ENCODE measurements at regions not wholly inside any gene's neighbourhood (a gene's known extent, or its start where the extent isn't known, plus 50 kb on each side); places are given as distances from the start of the nearest gene placed in this dataset.
"Not testable (repeated sequence)": the region's sequence is repeated elsewhere in the genome, so short reads cannot be mapped to it uniquely, and the experiment has no call there.

GRCh38 chr16:16643828-16644227, 264.9 kb downstream of the NPIPA7 start:
- in situ Hi-C loops (cut with HindIII; ENCODE audit: low sequenced_read_pairs); H3K4me3 ChIP-seq (ENCODE audit: low read depth, low read length); DNase-seq (ENCODE audit: low read depth, low spot score): not testable (repeated sequence)

- in situ Hi-C loops (cut with HindIII; ENCODE audit: low sequenced_read_pairs); DNase-seq (ENCODE audit: low read depth, low spot score); H3K4me3 ChIP-seq (ENCODE audit: low read depth, low read length): not testable (repeated sequence)
Measured at GRCh38 chr16:16648002-16648401, 269.1 kb downstream of the NPIPA7 start.

GRCh38 chr16:16672180-16672812, 293.4 kb downstream of the NPIPA7 start:
- in situ Hi-C loops (cut with HindIII; ENCODE audit: low sequenced_read_pairs); H3K4me3 ChIP-seq (ENCODE audit: low read depth, low read length); DNase-seq (ENCODE audit: low read depth, low spot score): not testable (repeated sequence)

GRCh38 chr16:16674820-16675219, 295.9 kb downstream of the NPIPA7 start:
- DNase-seq (ENCODE audit: low read depth, low spot score); H3K4me3 ChIP-seq (ENCODE audit: low read depth, low read length); in situ Hi-C loops (cut with HindIII; ENCODE audit: low sequenced_read_pairs): not testable (repeated sequence)

GRCh38 chr16:16721849-16722248, 342.9 kb downstream of the NPIPA7 start:
- DNase-seq (ENCODE audit: low read depth, low spot score); in situ Hi-C loops (cut with HindIII; ENCODE audit: low sequenced_read_pairs); H3K4me3 ChIP-seq (ENCODE audit: low read depth, low read length): not testable (repeated sequence)

- DNase-seq (ENCODE audit: low read depth, low spot score); in situ Hi-C loops (cut with HindIII; ENCODE audit: low sequenced_read_pairs); H3K4me3 ChIP-seq (ENCODE audit: low read depth, low read length): not testable (repeated sequence)
Measured at GRCh38 chr16:16722666-16723065, 343.7 kb downstream of the NPIPA7 start.

- DNase-seq (ENCODE audit: low read depth, low spot score); in situ Hi-C loops (cut with HindIII; ENCODE audit: low sequenced_read_pairs); H3K4me3 ChIP-seq (ENCODE audit: low read depth, low read length): not testable (repeated sequence)
Measured at GRCh38 chr16:16723819-16724519, 345.0 kb downstream of the NPIPA7 start.

GRCh38 chr16:16727048-16727447, 348.1 kb downstream of the NPIPA7 start:
- H3K4me3 ChIP-seq (ENCODE audit: low read depth, low read length); DNase-seq (ENCODE audit: low read depth, low spot score); in situ Hi-C loops (cut with HindIII; ENCODE audit: low sequenced_read_pairs): not testable (repeated sequence)

GRCh38 chr16:16742573-16742972, 363.6 kb downstream of the NPIPA7 start:
- DNase-seq (ENCODE audit: low read depth, low spot score); H3K4me3 ChIP-seq (ENCODE audit: low read depth, low read length); in situ Hi-C loops (cut with HindIII; ENCODE audit: low sequenced_read_pairs): not testable (repeated sequence)

GRCh38 chr16:16754992-16755667, 376.2 kb downstream of the NPIPA7 start:
- in situ Hi-C loops (cut with HindIII; ENCODE audit: low sequenced_read_pairs), result not testable (repeated sequence)

GRCh38 chr16:16763449-16763848, 384.5 kb downstream of the NPIPA7 start:
- in situ Hi-C loops (cut with HindIII; ENCODE audit: low sequenced_read_pairs), result no loop called here
- no peak overlapping the region for H3K4me3 ChIP-seq (ENCODE audit: low read depth, low read length)
- DNase-seq (ENCODE audit: low read depth, low spot score), result no peak
- no peak for TF ChIP-seq CTCF (IDR thresholded peaks at IDR 0.05; ENCODE audit: low read depth, low read length)

More at GRCh38 chr16:16754992-16755667, 376.2 kb downstream of the NPIPA7 start:
- not testable (repeated sequence) for H3K4me3 ChIP-seq (ENCODE audit: low read depth, low read length); DNase-seq (ENCODE audit: low read depth, low spot score)

GRCh38 chr16:16770717-16771116, 391.8 kb downstream of the NPIPA7 start:
- in situ Hi-C loops (cut with HindIII; ENCODE audit: low sequenced_read_pairs); DNase-seq (ENCODE audit: low read depth, low spot score); H3K4me3 ChIP-seq (ENCODE audit: low read depth, low read length): not testable (repeated sequence)

Measured in astrocyte of the spinal cord (primary cell).